Calu3 (cell line): ENCODE measurements at regions not wholly inside any gene's neighbourhood (a gene's known extent, or its start where the extent isn't known, plus 50 kb on each side); places are given as distances from the start of the nearest gene placed in this dataset.

Experiments used
- BruUV-seq: library from RNA; stranded (reverse); fragments of 400-500 nt; replicated peaks from 2 replicates; lab custom pipeline; 2021; lab: Mats Ljungman, UMichigan
- CTCF ChIA-PET: fragments of 300-600 bp; sonication (Branson Sonifier 250); formaldehyde crosslinking; loops from one replicate; lab custom pipeline; 2022; ENCODE audit warnings: antibody characterized with exemption; lab: Charles Lee
- DNase-seq: peaks from one replicate; pipeline ENCODE4 v3.0.0; 2022
- H3K27ac Mint-ChIP-seq: one replicate; pipeline ENCODE4 v1.8.0; 2022; ENCODE audit warnings: mixed read lengths; ENCODE audit not compliant: unreplicated experiment
- H3K27me3 Mint-ChIP-seq: one replicate; pipeline ENCODE4 v1.8.0; 2022; ENCODE audit warnings: mixed read lengths; ENCODE audit not compliant: unreplicated experiment
- H3K36me3 Mint-ChIP-seq: one replicate; pipeline ENCODE4 v1.8.0; 2022; ENCODE audit warnings: mild to moderate bottlenecking, moderate library complexity, mixed read lengths; ENCODE audit not compliant: insufficient read depth, unreplicated experiment
- H3K4me1 Mint-ChIP-seq: one replicate; pipeline ENCODE4 v1.8.0; 2022; ENCODE audit warnings: mild to moderate bottlenecking, low read depth, mixed read lengths; ENCODE audit not compliant: unreplicated experiment
- H3K4me3 Mint-ChIP-seq: one replicate; pipeline ENCODE4 v1.8.0; 2022; ENCODE audit warnings: mild to moderate bottlenecking, low read depth, moderate library complexity, mixed read lengths; ENCODE audit not compliant: unreplicated experiment
- H3K9me3 Mint-ChIP-seq: one replicate; pipeline ENCODE4 v1.8.0; 2022; ENCODE audit warnings: low read depth, mixed read lengths; ENCODE audit not compliant: unreplicated experiment
- CTCF ChIP-seq: fragments of 200-600 bp; IDR thresholded peaks from one replicate; pipeline ENCODE4 v1.8.0; 2022; ENCODE audit warnings: antibody characterized with exemption; ENCODE audit not compliant: unreplicated experiment
- intact Hi-C: fragments of 100-400 bp; cut with micrococcal nuclease; formaldehyde crosslinking; loops from one replicate; pipeline ENCODE4 v1.10.0; 2022; ENCODE audit not compliant: unreplicated experiment

GRCh38 chr16:48942996-48943395, 333.0 kb upstream of the N4BP1 start:
- H3K27ac Mint-ChIP-seq: no peak overlapping the region
- TF ChIP-seq CTCF: no peak
- no TSS peak for BruUV-seq
- no peak for DNase-seq
- H3K9me3 Mint-ChIP-seq: peaks cover 2% of the 10 kb centered on the region
- intact Hi-C loops: no loop called here
- CTCF ChIA-PET: no interaction called here
- peaks cover 85% of the 10 kb centered on the region for H3K27me3 Mint-ChIP-seq
- no peak overlapping the region for H3K4me3 Mint-ChIP-seq
- no peaks in the 10 kb centered on the region for H3K4me1 Mint-ChIP-seq
- H3K36me3 Mint-ChIP-seq: no peaks in the 10 kb centered on the region

- no peak for DNase-seq
- H3K4me3 Mint-ChIP-seq: no peak overlapping the region
- H3K27me3 Mint-ChIP-seq: peaks cover 31% of the 10 kb centered on the region
- peaks cover 2% of the 10 kb centered on the region for H3K9me3 Mint-ChIP-seq
- no TSS peak for BruUV-seq
- intact Hi-C loops: no loop called here
- no peaks in the 10 kb centered on the region for H3K36me3 Mint-ChIP-seq
- CTCF ChIA-PET: no interaction called here
- no peak overlapping the region for H3K27ac Mint-ChIP-seq
- no peak for TF ChIP-seq CTCF
- H3K4me1 Mint-ChIP-seq: no peaks in the 10 kb centered on the region
Measured at GRCh38 chr16:48936811-48937210, 326.8 kb upstream of the N4BP1 start.

- no peak for DNase-seq
- no TSS peak for BruUV-seq
- no peaks in the 10 kb centered on the region for H3K4me1 Mint-ChIP-seq
- H3K36me3 Mint-ChIP-seq: no peaks in the 10 kb centered on the region
- peaks cover 2% of the 10 kb centered on the region for H3K9me3 Mint-ChIP-seq
- H3K27ac Mint-ChIP-seq: no peak overlapping the region
- no peak overlapping the region for H3K4me3 Mint-ChIP-seq
- TF ChIP-seq CTCF: no peak
- CTCF ChIA-PET: no interaction called here
- no peaks in the 10 kb centered on the region for H3K27me3 Mint-ChIP-seq
- intact Hi-C loops: no loop called here
Measured at GRCh38 chr16:48932216-48932855, 322.4 kb upstream of the N4BP1 start.

- H3K4me3 Mint-ChIP-seq: no peak overlapping the region
- no TSS peak for BruUV-seq
- no peak overlapping the region for H3K27ac Mint-ChIP-seq
- intact Hi-C loops: no loop called here
- H3K27me3 Mint-ChIP-seq: no peaks in the 10 kb centered on the region
- H3K9me3 Mint-ChIP-seq: peaks cover 5% of the 10 kb centered on the region
- DNase-seq: no peak
- no peaks in the 10 kb centered on the region for H3K4me1 Mint-ChIP-seq
- no peak for TF ChIP-seq CTCF
- CTCF ChIA-PET: no interaction called here
- no peaks in the 10 kb centered on the region for H3K36me3 Mint-ChIP-seq
Measured at GRCh38 chr16:48930951-48931553, 321.1 kb upstream of the N4BP1 start.
